HCT116 (cell line): ENCODE measurements at regions not wholly inside any gene's neighbourhood (a gene's known extent, or its start where the extent isn't known, plus 50 kb on each side); places are given as distances from the start of the nearest gene placed in this dataset.

Source experiments
- ATAC-seq: fragments of 200-7000 bp; cut with Tn5 transposase; 2 replicates; pipeline ENCODE4 v1.9.1; 2020; ENCODE audit warnings: mild to moderate bottlenecking, moderate library complexity
- BruUV-seq: library from RNA; stranded (reverse); fragments of 400-500 nt; replicated peaks from 2 replicates; lab custom pipeline; 2021; lab: Mats Ljungman, UMichigan
- CTCF ChIA-PET: fragments of 300-600 bp; sonication (Branson Sonifier 250); formaldehyde crosslinking; loops from one replicate; lab custom pipeline; 2021; ENCODE audit warnings: antibody characterized with exemption; lab: Charles Lee
- POLR2A ChIA-PET: fragments of 300-600, 350-600 bp; sonication (Branson Sonifier 250); formaldehyde crosslinking; loops from one replicate; lab custom pipeline; 2021; ENCODE audit warnings: antibody characterized with exemption; lab: Charles Lee
- RAD21 ChIA-PET, 2 experiments: fragments of 300-600 bp; sonication (Branson Sonifier 250); formaldehyde crosslinking; loops; one replicate each; lab custom pipeline; 2023; ENCODE audit warnings: low total read pairs in 2 of 2; ENCODE audit not compliant: uncharacterized antibody in 2 of 2, unreplicated experiment in 2 of 2, low non-redundant PET in 1 of 2; lab: Charles Lee
- DNase-seq: peaks from one replicate; pipeline ENCODE4 v3.0.0-alpha.2; 2010; ENCODE audit warnings: low read depth, low spot score
- H2AFZ ChIP-seq: fragments of 200-600 bp; shearing (Covaris generic), sonication (generic); 2 replicates; pipeline ENCODE4 v1.6.1; 2017; ENCODE audit warnings: low read depth, mixed run types, mixed read lengths, antibody characterized with exemption, low read length; ENCODE audit not compliant: poor library complexity, severe bottlenecking
- H3K27ac ChIP-seq: 2 replicates; pipeline ENCODE4 v1.5.1; 2012; ENCODE audit warnings: low read depth, low read length
- H3K27me3 ChIP-seq: fragments of 200-600 bp; sonication (generic); 2 replicates; pipeline ENCODE4 v1.6.1; 2016; ENCODE audit warnings: mixed run types, low read length, mixed read lengths; ENCODE audit not compliant: insufficient read depth
- H3K36me3 ChIP-seq, 2 experiments: fragments of 200-500 bp in 1 of 2; fragments of 200-600 bp in 1 of 2; sonication (Bioruptor generic) in 1 of 2; sonication (generic) in 1 of 2; 2 replicates each; pipeline versions ENCODE4 v1.5.1 to v1.6.1; 2014 to 2016; ENCODE audit warnings: low read length in 2 of 2, inconsistent platforms in 1 of 2, mixed read lengths in 1 of 2, mixed run types in 1 of 2; ENCODE audit not compliant: insufficient read depth in 2 of 2, control insufficient read depth in 1 of 2
- H3K4me1 ChIP-seq, 2 experiments: fragments of 200-600 bp in 1 of 2; sonication (generic) in 1 of 2; 2 replicates each; pipeline versions ENCODE4 v1.5.1 to v1.6.1; 2012 to 2017; ENCODE audit warnings: low read length in 2 of 2, inconsistent platforms in 1 of 2, mild to moderate bottlenecking in 1 of 2, mixed read lengths in 1 of 2, mixed run types in 1 of 2, moderate library complexity in 1 of 2; ENCODE audit not compliant: insufficient read depth in 2 of 2, control insufficient read depth in 1 of 2
- H3K4me2 ChIP-seq: fragments of 200-600 bp; sonication (generic); 2 replicates; pipeline ENCODE4 v1.6.1; 2017; ENCODE audit warnings: mixed run types, low read length, mixed read lengths
- H3K4me3 ChIP-seq, 2 experiments: fragments of 200-600 bp in 1 of 2; sonication (generic) in 1 of 2; replicated peaks in 1 of 2; 2 replicates each; pipeline ENCODE4 v1.5.1; 2011 to 2016; ENCODE audit warnings: low read length in 2 of 2, control low read depth in 1 of 2, low read depth in 1 of 2, mild to moderate bottlenecking in 1 of 2, mixed read lengths in 1 of 2, mixed run types in 1 of 2
- H3K79me2 ChIP-seq: fragments of 200-600 bp; sonication (generic); 2 replicates; pipeline ENCODE4 v1.6.1; 2017; ENCODE audit warnings: mild to moderate bottlenecking, mixed run types, low read length, moderate library complexity, mixed read lengths; ENCODE audit not compliant: insufficient read depth
- H3K9ac ChIP-seq: fragments of 200-600 bp; sonication (generic); 2 replicates; pipeline ENCODE4 v1.6.1; 2016; ENCODE audit warnings: low read length, mixed read lengths
- H3K9me2 ChIP-seq: fragments of 200-600 bp; sonication (generic), shearing (Covaris generic); 2 replicates; pipeline ENCODE4 v1.6.1; 2017; ENCODE audit warnings: mixed run types, mild to moderate bottlenecking, moderate library complexity; ENCODE audit not compliant: insufficient read depth
- H3K9me3 ChIP-seq, 2 experiments: fragments of 200-500 bp in 1 of 2; fragments of 200-600 bp in 1 of 2; sonication (Bioruptor generic) in 1 of 2; sonication (generic) in 1 of 2; 2 replicates each; pipeline ENCODE4 v1.6.1; 2014 to 2017; ENCODE audit warnings: low read length in 2 of 2, mixed read lengths in 2 of 2, inconsistent platforms in 1 of 2, low read depth in 1 of 2, mild to moderate bottlenecking in 1 of 2, mixed run types in 1 of 2, moderate library complexity in 1 of 2; ENCODE audit not compliant: control insufficient read depth in 1 of 2, insufficient read depth in 1 of 2
- H4K20me1 ChIP-seq: fragments of 200-600 bp; sonication (generic), shearing (Covaris generic); 2 replicates; pipeline ENCODE4 v1.6.1; 2017; ENCODE audit warnings: mixed run types, mild to moderate bottlenecking, moderate library complexity; ENCODE audit not compliant: insufficient read depth
- ATF3 ChIP-seq: IDR thresholded peaks from 2 replicates; pipeline ENCODE4 v1.6.1; 2012
- CEBPB ChIP-seq: IDR thresholded peaks from 2 replicates; pipeline ENCODE4 v1.6.1; 2012; ENCODE audit warnings: low read depth
- CTCF ChIP-seq, 3 experiments: fragments of 200-600 bp in 1 of 3; sonication (generic) in 1 of 3; IDR thresholded peaks in 2 of 3; conservative IDR thresholded peaks in 1 of 3; 2 replicates each; pipeline ENCODE4 v1.5.1; 2012 to 2017; ENCODE audit warnings: low read depth in 2 of 3, low read length in 2 of 3, antibody characterized with exemption in 1 of 3, borderline replicate concordance in 1 of 3, control low read depth in 1 of 3, mild to moderate bottlenecking in 1 of 3, mixed read lengths in 1 of 3, mixed run types in 1 of 3, moderate library complexity in 1 of 3; ENCODE audit not compliant: insufficient read depth in 1 of 3
- ELF1 ChIP-seq: IDR thresholded peaks from 2 replicates; pipeline ENCODE4 v1.6.1; 2012; ENCODE audit warnings: low read depth, borderline replicate concordance
- EZH2 ChIP-seq: fragments of 200-600 bp; sonication (generic); IDR thresholded peaks from 2 replicates; pipeline ENCODE4 v1.6.1; 2017; ENCODE audit warnings: antibody characterized with exemption, mixed run types
- EZH2phosphoT487 ChIP-seq: fragments of 200-600 bp; IDR thresholded peaks from 2 replicates; pipeline ENCODE4 v1.6.1; 2018; ENCODE audit warnings: antibody characterized with exemption, borderline replicate concordance
- FOSL1 ChIP-seq: IDR thresholded peaks from 2 replicates; pipeline ENCODE4 v1.6.1; 2012; ENCODE audit warnings: low read depth
- JUND ChIP-seq: IDR thresholded peaks from 2 replicates; pipeline ENCODE4 v1.6.1; 2012
- RAD21 ChIP-seq: IDR thresholded peaks from 2 replicates; pipeline ENCODE4 v1.6.1; 2012; ENCODE audit warnings: low read depth, mild to moderate bottlenecking
- REST ChIP-seq: IDR thresholded peaks from 2 replicates; pipeline ENCODE4 v1.6.1; 2012; ENCODE audit warnings: low read depth
- SIN3A ChIP-seq: IDR thresholded peaks from 2 replicates; pipeline ENCODE4 v1.6.1; 2012; ENCODE audit warnings: low read depth
- SP1 ChIP-seq: IDR thresholded peaks from 2 replicates; pipeline ENCODE4 v1.6.1; 2012; ENCODE audit warnings: low read depth
- SRF ChIP-seq: IDR thresholded peaks from 2 replicates; pipeline ENCODE4 v1.6.1; 2012; ENCODE audit warnings: low read depth
- YY1 ChIP-seq: IDR thresholded peaks from 2 replicates; pipeline ENCODE4 v1.6.1; 2011; ENCODE audit warnings: low read length, low read depth, moderate library complexity, mild to moderate bottlenecking; ENCODE audit not compliant: insufficient replicate concordance; ENCODE audit errors: extremely low read depth
- ZNF274 ChIP-seq: fragments of 200-500 bp; sonication (Bioruptor generic); IDR thresholded peaks from 2 replicates; pipeline ENCODE4 v1.6.1; 2014; ENCODE audit warnings: mild to moderate bottlenecking, low read depth, low read length, inconsistent platforms
- intact Hi-C: fragments of 100-400 bp; cut with micrococcal nuclease; formaldehyde crosslinking; loops from 2 replicates; pipeline ENCODE4 v1.10.0; 2022

- ATAC-seq (no peak), DNase-seq (no peak)
- H3K4me3 ChIP-seq, result no peak overlapping the region
- intact Hi-C loops, result no loop called here
- RAD21 ChIA-PET, result no interaction called here
- no peaks in the 10 kb centered on the region for H3K79me2 ChIP-seq
- CTCF ChIA-PET, result no interaction called here
- H3K27me3 ChIP-seq, result no peaks in the 10 kb centered on the region
- no peak overlapping the region for H2AFZ ChIP-seq
- H3K36me3 ChIP-seq, result no peaks in the 10 kb centered on the region
- H3K27ac ChIP-seq, result no peak overlapping the region
- H3K9ac ChIP-seq, result no peak overlapping the region
- H3K9me2 ChIP-seq, result no peaks in the 10 kb centered on the region
- BruUV-seq, result no TSS peak
- POLR2A ChIA-PET, result no interaction called here
- TF ChIP-seq CTCF (IDR thresholded peaks at IDR 0.05 in 2 of 3, conservative IDR thresholded peaks at IDR 0.05 in 1 of 3; ENCODE audit: borderline replicate concordance in 1 of 3, insufficient read depth in 1 of 3, low read depth in 2 of 3, low read length in 2 of 3), result no peak
- no peak for TF ChIP-seq EZH2
- no peak for TF ChIP-seq ATF3
- TF ChIP-seq CEBPB, result no peak
- no peak for TF ChIP-seq ZNF274
- no peak for TF ChIP-seq SRF
- TF ChIP-seq ELF1, result no peak
- no peak for TF ChIP-seq JUND
- TF ChIP-seq YY1, result no peak
- TF ChIP-seq FOSL1, result no peak
- no peak for TF ChIP-seq SIN3A
- TF ChIP-seq EZH2phosphoT487, result no peak
- TF ChIP-seq RAD21, result no peak
- no peak for TF ChIP-seq REST
- no peak for TF ChIP-seq SP1
- no peak overlapping the region for H3K4me2 ChIP-seq
- H4K20me1 ChIP-seq, result no peaks in the 10 kb centered on the region
- peaks cover 3 to 27% of the 10 kb centered on the region in 2 experiments; a peak in 2 of 4 replicates for H3K4me1 ChIP-seq
- no peaks in the 10 kb centered on the region for H3K9me3 ChIP-seq
These were observed 56.5 kb upstream of the GATA2 start for GRCh38 chr3:128549283-128550112.
